Kidney epithelial cell (primary cell): ENCODE measurements at regions not wholly inside any gene's neighbourhood (a gene's known extent, or its start where the extent isn't known, plus 50 kb on each side); places are given as distances from the start of the nearest gene placed in this dataset.
A peak's percentile ranks its signal among the peaks of the same experiment; 100 is the strongest.

Experiments
- DNase-seq: peaks from one replicate; pipeline ENCODE4 v3.0.0-alpha.2; 2010; ENCODE audit warnings: low read depth
- H3K27me3 ChIP-seq: 2 replicates; pipeline ENCODE4 v1.6.0; 2011; ENCODE audit warnings: low read length; ENCODE audit not compliant: control insufficient read depth, insufficient read depth
- H3K36me3 ChIP-seq: 2 replicates; pipeline ENCODE4 v1.5.1; 2011; ENCODE audit warnings: low read length; ENCODE audit not compliant: control insufficient read depth, insufficient read depth
- H3K4me3 ChIP-seq: 2 replicates; pipeline ENCODE4 v1.5.1; 2011; ENCODE audit warnings: low read depth, mild to moderate bottlenecking, control low read depth, low read length
- TF ChIP-seq, protein P1 (sequence below): IDR thresholded peaks from 2 replicates; pipeline ENCODE4 v1.5.1; 2011; ENCODE audit warnings: mild to moderate bottlenecking, moderate library complexity, low read length, control low read depth, inconsistent platforms; ENCODE audit not compliant: insufficient read depth, poor library complexity, severe bottlenecking

DNA sequence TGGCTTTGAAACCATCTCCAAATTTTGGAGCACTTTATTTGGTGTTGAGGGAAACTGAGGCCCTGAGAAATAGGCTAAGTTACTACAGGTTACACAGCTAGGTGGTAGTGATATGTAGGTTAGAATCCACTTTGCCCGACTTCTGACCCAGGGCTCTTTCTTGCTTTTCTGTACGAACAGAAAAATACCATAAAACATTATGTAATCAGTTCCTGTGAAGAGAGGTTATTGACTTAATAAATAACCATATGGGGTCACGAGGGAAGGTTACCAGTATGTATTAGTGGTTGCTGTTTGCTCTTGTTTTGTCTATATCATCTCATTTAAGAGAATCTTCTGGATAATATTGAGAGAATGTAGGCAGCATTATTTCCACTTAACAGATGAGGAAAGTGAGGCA, 172.2 kb upstream of the MAF start:
- TF ChIP-seq, protein P1, sequence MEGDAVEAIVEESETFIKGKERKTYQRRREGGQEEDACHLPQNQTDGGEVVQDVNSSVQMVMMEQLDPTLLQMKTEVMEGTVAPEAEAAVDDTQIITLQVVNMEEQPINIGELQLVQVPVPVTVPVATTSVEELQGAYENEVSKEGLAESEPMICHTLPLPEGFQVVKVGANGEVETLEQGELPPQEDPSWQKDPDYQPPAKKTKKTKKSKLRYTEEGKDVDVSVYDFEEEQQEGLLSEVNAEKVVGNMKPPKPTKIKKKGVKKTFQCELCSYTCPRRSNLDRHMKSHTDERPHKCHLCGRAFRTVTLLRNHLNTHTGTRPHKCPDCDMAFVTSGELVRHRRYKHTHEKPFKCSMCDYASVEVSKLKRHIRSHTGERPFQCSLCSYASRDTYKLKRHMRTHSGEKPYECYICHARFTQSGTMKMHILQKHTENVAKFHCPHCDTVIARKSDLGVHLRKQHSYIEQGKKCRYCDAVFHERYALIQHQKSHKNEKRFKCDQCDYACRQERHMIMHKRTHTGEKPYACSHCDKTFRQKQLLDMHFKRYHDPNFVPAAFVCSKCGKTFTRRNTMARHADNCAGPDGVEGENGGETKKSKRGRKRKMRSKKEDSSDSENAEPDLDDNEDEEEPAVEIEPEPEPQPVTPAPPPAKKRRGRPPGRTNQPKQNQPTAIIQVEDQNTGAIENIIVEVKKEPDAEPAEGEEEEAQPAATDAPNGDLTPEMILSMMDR, result no peak

DNA sequence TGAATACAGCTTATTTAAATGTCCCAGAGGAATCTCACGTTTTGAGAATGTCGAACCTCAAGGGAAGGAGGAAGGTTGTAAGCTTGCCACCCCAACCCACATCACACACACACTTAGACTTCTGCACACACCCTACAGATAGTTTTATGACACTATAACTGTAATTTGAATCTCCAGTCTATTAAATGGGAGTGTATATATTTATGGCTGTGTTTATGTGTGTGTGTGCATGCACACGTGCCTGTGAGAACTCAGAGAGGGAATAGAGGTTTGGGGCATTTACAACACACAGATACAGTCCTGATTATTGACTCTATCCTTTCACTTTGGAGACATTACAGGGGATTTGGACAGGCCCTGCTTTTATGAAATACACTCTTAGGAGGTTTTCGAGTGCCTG, 171.5 kb upstream of the MAF start:
- Histone ChIP-seq H3K36me3 (no peaks in the 10 kb centered on the region), H3K27me3 (no peaks in the 10 kb centered on the region), H3K4me3 (no peak overlapping the region)
- TF ChIP-seq, protein P1, result no peak
- no peak for DNase-seq

More for the DNA sequence above, 172.2 kb upstream of the MAF start:
- Histone ChIP-seq H3K4me3 (no peak overlapping the region), H3K36me3 (no peaks in the 10 kb centered on the region), H3K27me3 (no peaks in the 10 kb centered on the region)
- no peak for DNase-seq

DNA sequence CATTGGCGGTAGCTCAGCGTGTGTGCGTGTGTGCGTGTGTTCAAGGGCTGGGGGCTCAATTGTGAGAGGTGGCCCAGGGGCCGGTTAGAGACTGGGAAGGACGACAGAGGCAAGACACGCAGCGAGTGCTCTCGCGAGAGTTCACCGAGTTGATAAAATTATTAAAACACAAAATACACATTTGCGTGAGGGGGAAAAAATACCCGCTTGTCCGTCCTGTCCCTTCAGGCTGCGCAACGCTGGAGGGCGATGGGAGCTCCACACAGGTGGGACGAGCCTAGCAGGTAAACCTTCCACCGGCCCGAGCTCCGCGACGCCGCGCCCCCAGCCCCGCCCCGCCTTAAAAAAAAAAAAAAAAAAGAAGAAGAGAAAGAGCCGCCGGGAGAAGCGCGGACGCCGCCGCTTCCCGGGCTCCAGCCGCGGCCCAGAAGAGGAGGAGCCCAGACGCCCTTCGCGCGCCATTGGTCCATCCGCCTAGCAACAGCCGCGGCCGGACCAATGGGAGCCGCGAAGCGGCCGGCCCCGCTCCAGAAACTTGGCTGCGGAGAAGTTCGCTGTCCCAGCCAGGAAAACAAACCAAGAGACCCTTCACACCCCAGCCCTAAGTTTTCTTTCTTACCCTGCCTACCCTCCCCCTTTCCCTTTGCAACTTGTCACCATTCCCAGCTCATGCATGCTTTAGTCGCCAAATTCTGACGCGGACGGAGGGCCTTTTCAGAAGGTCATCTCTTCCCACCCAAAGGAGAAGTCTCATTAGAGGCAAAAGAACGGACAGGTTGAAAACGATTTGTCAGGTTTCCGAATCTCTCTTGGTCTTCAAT, 169.9 kb upstream of the MAF start:
- no peaks in the 10 kb centered on the region for H3K27me3 ChIP-seq
- DNase-seq, result peak; percentile 47
- TF ChIP-seq, protein P1, result no peak
- peak overlapping the region; percentile 68 for H3K4me3 ChIP-seq
- no peaks in the 10 kb centered on the region for H3K36me3 ChIP-seq

DNA sequence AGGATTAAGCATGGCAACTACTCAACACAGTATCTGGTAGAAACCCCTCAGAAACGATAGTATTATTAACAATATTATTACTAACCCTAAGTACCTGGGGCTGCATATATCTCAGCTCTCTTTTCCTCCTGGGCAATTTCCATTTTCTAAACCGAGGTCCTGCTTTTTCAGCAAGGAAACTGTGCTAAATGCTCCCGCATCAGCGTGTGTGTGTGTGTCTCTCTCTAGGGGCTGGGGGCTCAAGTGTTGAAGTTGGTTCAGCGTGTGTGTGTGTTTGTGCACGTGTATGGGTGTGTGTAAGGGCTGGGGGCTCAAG, 169.3 kb upstream of the MAF start:
- DNase-seq, result no peak
- no peaks in the 10 kb centered on the region for H3K27me3 ChIP-seq
- TF ChIP-seq, protein P1, result no peak
- H3K36me3 ChIP-seq, result no peaks in the 10 kb centered on the region
- H3K4me3 ChIP-seq, result peak overlapping the region; percentile 68

DNA sequence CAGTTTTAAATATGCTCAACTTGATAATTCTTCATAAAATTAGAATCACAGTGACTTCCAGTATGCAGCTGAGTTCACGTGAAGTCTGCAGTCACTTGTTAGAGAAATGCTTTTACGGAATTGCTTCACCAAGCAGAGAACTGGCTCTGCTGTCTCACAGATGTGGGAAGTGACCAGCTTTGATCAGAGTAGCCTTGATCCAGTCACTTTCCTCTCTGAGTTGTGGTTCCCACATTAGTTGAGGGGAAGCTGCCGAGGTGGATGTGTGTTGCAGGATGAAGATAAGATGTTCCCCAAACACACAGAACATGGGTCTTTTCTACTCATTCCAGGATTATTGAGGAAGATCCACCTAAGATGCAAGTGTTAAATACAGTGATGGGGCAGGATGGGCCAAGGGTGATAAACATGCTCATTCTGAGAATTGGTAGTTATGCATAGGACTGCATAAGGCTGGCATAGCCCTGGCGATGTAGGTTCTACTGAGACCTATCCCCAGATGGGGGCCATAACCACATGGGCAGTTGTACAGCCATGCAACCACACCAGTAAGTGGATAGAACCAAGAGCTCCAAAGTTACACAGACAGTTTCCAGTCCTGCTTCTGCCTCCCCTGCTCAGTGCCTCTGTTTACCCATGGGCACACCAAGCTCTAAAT, 168.9 kb upstream of the MAF start:
- H3K36me3 ChIP-seq, result no peaks in the 10 kb centered on the region
- H3K4me3 ChIP-seq, result no peak overlapping the region
- DNase-seq, result no peak
- H3K27me3 ChIP-seq, result no peaks in the 10 kb centered on the region
- TF ChIP-seq, protein P1, result no peak
